ENCODE measurements at regions not wholly inside any gene's neighbourhood (a gene's known extent, or its start where the extent isn't known, plus 50 kb on each side); places are given as distances from the start of the nearest gene placed in this dataset.
"Not testable (repeated sequence)": the region's sequence is repeated elsewhere in the genome, so short reads cannot be mapped to it uniquely, and the experiment has no call there.

DNA sequence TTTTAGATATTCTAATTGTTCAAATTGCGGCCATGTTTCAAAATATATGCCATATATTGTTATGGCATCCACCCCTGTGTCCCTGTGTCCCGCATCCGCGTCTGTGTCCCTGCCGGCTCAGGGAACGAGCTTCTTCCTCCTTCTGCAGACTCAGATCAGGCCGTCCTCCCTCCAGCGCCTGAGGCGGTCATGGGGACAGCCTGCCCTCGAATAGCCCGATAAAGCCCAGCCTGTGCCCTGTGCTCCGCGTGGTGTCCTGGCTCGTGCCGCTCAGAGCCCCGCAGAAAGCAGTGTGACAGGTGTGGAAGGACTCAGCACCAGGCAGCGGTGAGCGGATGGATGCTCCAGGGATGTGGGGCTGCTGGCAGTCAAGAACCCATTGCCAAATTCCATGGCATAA lies 663.4 kb upstream of the DEFB115 start:
- Mint-ChIP-seq H3K4me3 (no peak overlapping the region), H3K4me1 (ENCODE audit: low read depth) (no peaks in the 10 kb centered on the region), H3K36me3 (ENCODE audit: low read depth) (no peaks in the 10 kb centered on the region), H3K27me3 (no peaks in the 10 kb centered on the region), H3K9me3 (peaks cover 4% of the 10 kb centered on the region), H3K27ac (no peak overlapping the region)
- DNase-seq = no peak

DNA sequence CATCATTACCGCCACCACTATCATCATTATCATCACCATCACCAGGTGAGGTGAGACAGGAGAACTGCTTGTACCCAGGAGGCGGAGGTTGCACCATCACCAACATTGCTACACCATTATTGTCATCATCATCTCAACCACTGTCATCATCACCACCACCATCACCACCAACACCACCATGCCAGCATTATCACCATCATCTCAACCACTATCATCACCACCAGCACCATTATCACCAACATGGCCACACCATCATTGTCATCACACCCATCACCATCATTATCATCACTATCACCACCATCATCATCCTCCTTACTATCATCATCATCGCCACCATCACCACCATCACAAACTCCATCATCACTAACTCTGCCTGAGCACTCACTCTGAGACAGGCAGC lies 661.8 kb upstream of the DEFB115 start:
- peaks cover 4% of the 10 kb centered on the region for H3K9me3 Mint-ChIP-seq
- H3K4me3 Mint-ChIP-seq = no peak overlapping the region
- no peak for DNase-seq
- H3K36me3 Mint-ChIP-seq (ENCODE audit: low read depth) = no peaks in the 10 kb centered on the region
- no peaks in the 10 kb centered on the region for H3K27me3 Mint-ChIP-seq
- no peak overlapping the region for H3K27ac Mint-ChIP-seq
- H3K4me1 Mint-ChIP-seq (ENCODE audit: low read depth) = no peaks in the 10 kb centered on the region

DNA sequence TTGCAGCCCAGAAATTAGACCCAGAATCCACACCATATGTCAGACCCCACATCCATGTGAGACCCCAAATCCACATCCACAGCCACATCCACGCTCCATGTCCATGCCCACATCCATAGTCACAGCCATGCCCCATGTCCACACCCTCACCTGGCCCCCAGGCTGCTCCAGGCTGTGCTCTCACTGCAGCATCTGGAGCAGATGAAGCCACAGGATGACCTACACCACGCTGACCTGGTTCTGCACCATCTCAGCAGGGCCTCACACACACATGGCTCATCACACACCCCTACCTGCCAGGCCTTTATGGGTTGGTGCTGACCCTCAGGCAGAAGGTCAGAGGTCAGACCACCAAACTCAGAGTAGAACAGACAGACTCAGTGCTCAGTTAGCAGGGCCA lies 660.0 kb upstream of the DEFB115 start:
- H3K36me3 Mint-ChIP-seq (ENCODE audit: low read depth); H3K4me1 Mint-ChIP-seq (ENCODE audit: low read depth); H3K9me3 Mint-ChIP-seq; DNase-seq; H3K4me3 Mint-ChIP-seq; H3K27me3 Mint-ChIP-seq; H3K27ac Mint-ChIP-seq: not testable (repeated sequence)

DNA sequence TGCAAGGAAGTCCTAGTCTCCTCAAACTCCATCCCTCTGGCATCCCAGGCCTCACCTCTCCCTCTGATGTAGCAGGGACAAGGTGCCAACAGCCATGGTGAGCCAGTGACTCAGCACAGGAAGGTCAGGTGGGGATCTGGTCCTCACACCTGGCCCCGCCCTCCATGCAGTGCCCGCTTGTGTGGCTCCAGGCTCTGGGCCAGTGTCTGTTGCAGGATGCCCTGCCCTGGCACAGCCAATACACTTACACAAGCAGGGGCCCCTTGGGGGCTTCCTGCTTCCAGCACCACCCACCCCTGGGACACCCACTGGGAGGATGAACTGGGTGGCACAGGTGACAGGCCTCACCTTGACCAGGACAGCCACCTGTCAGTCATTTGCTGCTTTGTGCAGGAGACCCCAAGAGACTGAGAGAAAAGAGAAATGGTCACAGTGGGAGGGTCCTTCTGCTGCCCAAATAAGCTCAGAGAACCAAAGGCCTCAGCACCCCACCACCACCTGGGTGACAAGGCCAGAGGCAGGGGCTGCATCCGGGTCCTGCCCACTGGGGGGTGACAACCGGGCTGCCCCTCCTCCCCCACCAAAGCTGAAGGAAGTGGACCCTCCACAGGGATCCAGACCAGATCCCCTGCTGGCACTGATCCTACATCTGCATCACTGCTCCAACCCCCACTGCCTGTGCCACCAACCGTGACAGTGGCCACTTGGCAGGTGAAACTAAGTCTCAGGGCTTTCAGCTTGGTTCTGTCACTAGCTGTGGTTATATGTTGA lies 658.8 kb upstream of the DEFB115 start:
- Mint-ChIP-seq H3K27me3 (no peaks in the 10 kb centered on the region), H3K27ac (no peak overlapping the region)

DNA sequence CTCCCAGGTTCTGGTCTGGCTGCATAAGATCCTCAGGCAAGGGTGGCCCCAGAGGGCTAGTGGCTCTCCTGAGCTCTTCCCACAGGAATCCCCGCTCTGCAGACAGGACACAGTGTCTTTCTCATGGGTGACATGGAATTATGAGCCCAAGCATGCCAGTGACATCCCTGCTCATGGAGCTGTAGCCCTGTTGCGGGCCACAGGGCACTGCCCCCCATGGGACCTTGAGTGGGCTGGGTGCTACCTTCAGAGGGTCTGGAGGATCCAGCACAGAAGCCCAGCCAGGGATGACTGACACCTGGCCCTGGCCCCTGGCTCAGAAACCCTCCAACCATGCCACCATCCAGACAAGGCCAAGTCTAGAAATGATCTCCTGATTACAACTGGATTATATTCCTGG lies 657.5 kb upstream of the DEFB115 start:
- Mint-ChIP-seq H3K36me3 (ENCODE audit: low read depth) (no peaks in the 10 kb centered on the region), H3K27me3 (no peaks in the 10 kb centered on the region), H3K4me1 (ENCODE audit: low read depth) (no peaks in the 10 kb centered on the region), H3K27ac (no peak overlapping the region), H3K4me3 (no peak overlapping the region), H3K9me3 (peaks cover 4% of the 10 kb centered on the region)
- no peak for DNase-seq

More for the DNA sequence above, 658.8 kb upstream of the DEFB115 start:
- H3K36me3 Mint-ChIP-seq (ENCODE audit: low read depth) = no peaks in the 10 kb centered on the region
- H3K4me1 Mint-ChIP-seq (ENCODE audit: low read depth) = no peaks in the 10 kb centered on the region
- H3K9me3 Mint-ChIP-seq = peaks cover 8% of the 10 kb centered on the region
- no peak overlapping the region for H3K4me3 Mint-ChIP-seq
- DNase-seq = no peak

DNA sequence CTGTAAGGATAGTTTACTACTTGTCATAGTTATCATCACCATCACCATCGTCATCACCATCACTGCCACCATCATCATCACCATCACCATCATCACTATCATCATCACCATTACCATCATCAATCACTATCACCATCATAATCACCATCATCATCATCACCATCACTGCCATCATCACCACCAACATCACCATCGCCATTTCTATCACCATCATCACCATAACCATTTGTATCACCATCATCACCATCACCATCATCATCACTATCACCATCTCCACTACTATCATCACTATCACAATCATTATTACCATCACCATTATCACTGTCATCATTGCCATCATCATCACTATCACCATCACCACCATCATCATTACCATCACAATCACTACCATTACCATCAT lies 655.5 kb upstream of the DEFB115 start:
- H3K36me3 Mint-ChIP-seq (ENCODE audit: low read depth) = no peaks in the 10 kb centered on the region
- no peaks in the 10 kb centered on the region for H3K27me3 Mint-ChIP-seq
- no peak for DNase-seq
- no peak overlapping the region for H3K4me3 Mint-ChIP-seq
- H3K27ac Mint-ChIP-seq = no peak overlapping the region
- H3K4me1 Mint-ChIP-seq (ENCODE audit: low read depth) = no peaks in the 10 kb centered on the region
- H3K9me3 Mint-ChIP-seq = peaks cover 16% of the 10 kb centered on the region

DNA sequence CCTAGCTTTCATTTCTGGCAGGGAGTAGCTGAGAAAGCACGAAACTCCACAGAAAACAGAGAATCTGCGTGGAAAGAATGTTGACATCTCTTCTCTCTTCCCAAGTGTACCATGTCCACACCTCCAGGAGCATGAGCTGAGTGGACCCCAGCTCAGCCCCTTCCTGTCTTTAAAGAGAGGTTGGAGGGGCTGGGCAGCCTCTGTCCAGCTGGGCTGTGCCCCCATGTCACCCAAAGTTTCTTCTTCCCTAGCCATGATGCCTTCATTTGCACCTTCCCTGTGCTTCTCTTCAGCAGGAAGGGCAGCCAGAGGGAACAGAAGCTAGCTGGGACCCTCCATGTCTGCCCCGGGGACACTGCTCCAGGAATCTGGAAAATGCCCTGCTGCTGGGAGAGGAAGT lies 655.0 kb upstream of the DEFB115 start:
- no peak overlapping the region for H3K27ac Mint-ChIP-seq
- H3K9me3 Mint-ChIP-seq = peaks cover 20% of the 10 kb centered on the region
- no peaks in the 10 kb centered on the region for H3K36me3 Mint-ChIP-seq (ENCODE audit: low read depth)

DNA sequence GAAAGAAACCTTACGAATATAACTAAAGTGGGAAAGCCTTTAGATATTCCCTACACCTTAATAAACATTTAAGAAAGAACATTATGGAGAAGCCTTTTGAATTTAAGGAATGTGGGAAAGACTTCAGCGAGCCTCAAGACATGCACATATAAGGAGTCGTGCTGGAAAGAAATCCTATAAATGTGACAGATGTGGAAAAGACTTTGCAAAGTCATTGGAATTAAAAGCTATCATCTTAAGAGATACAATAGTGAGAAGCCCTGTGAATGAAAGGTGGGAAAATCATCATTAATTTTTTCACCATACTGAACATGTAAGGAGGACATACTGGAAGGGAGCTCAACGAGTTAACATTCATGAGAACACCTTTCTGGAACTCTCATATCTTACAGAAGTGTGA lies 650.5 kb upstream of the DEFB115 start:
- H3K27ac Mint-ChIP-seq = no peak overlapping the region
- no peaks in the 10 kb centered on the region for H3K4me1 Mint-ChIP-seq (ENCODE audit: low read depth)
- H3K4me3 Mint-ChIP-seq = no peak overlapping the region
- H3K9me3 Mint-ChIP-seq = peaks cover 34% of the 10 kb centered on the region
- DNase-seq = no peak
- H3K27me3 Mint-ChIP-seq = no peaks in the 10 kb centered on the region
- H3K36me3 Mint-ChIP-seq (ENCODE audit: low read depth) = no peaks in the 10 kb centered on the region

More for the DNA sequence above, 655.0 kb upstream of the DEFB115 start:
- no peaks in the 10 kb centered on the region for H3K27me3 Mint-ChIP-seq
- no peak overlapping the region for H3K4me3 Mint-ChIP-seq
- no peak for DNase-seq
- H3K4me1 Mint-ChIP-seq (ENCODE audit: low read depth) = no peaks in the 10 kb centered on the region

DNA sequence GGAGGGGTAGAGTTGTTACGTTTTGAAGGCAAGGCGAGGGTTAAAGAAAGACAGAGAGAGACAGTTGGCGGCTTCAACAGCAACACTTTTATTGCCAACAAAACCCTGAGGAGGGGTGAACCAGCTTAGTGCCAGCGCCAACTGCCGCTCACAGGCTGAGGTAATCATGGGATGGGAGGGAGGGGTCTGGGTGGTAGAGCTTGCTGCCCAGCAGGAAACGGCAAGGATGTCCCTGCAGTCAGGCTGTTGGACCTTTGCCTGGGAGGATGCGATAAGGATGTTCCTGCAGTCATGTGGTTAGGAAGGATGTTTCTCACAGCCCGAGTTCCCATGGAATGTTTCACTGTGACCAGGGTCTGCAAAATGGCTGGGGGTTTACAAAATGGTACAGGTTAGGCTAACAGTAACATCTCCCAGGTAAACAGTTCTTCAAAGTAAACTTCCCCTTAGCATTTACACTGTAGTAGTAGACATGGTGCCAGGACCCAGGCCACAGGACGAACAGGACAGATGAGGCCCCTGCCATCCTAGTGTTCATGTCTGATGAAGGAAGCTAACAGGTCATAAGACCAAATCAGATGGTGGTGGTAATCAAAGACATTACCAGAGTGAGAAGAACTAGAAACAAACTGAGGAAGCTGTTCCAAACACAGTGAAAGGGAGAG lies 647.3 kb upstream of the DEFB115 start:
- peaks cover 32% of the 10 kb centered on the region for H3K9me3 Mint-ChIP-seq
- no peak overlapping the region for H3K4me3 Mint-ChIP-seq
- H3K27ac Mint-ChIP-seq = no peak overlapping the region
- H3K4me1 Mint-ChIP-seq (ENCODE audit: low read depth) = no peaks in the 10 kb centered on the region
- H3K36me3 Mint-ChIP-seq (ENCODE audit: low read depth) = no peaks in the 10 kb centered on the region
- no peaks in the 10 kb centered on the region for H3K27me3 Mint-ChIP-seq
- no peak for DNase-seq

DNA sequence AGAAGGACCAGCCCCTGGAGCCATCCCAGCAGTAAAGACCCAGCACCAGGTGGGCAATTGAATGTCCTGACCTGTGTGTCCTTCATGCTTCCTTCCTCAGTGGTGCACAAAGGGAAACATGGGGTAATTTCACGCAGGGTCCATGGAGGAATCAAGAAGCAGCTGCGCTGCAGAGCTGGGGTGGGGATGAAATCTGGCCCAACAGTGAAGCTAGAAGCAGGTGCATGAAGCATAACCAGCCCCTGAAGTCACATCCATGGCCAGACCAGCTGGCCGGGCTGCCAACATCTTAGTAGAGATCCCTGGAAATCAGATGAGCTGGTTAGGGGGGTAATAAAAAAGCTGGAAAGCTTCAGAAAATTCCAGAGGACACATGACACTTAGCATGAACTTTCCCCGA lies 646.7 kb upstream of the DEFB115 start:
- Mint-ChIP-seq H3K4me1 (ENCODE audit: low read depth) (no peaks in the 10 kb centered on the region), H3K4me3 (no peak overlapping the region), H3K36me3 (ENCODE audit: low read depth) (no peaks in the 10 kb centered on the region), H3K27ac (no peak overlapping the region), H3K9me3 (peaks cover 32% of the 10 kb centered on the region), H3K27me3 (no peaks in the 10 kb centered on the region)
- DNase-seq = no peak

DNA sequence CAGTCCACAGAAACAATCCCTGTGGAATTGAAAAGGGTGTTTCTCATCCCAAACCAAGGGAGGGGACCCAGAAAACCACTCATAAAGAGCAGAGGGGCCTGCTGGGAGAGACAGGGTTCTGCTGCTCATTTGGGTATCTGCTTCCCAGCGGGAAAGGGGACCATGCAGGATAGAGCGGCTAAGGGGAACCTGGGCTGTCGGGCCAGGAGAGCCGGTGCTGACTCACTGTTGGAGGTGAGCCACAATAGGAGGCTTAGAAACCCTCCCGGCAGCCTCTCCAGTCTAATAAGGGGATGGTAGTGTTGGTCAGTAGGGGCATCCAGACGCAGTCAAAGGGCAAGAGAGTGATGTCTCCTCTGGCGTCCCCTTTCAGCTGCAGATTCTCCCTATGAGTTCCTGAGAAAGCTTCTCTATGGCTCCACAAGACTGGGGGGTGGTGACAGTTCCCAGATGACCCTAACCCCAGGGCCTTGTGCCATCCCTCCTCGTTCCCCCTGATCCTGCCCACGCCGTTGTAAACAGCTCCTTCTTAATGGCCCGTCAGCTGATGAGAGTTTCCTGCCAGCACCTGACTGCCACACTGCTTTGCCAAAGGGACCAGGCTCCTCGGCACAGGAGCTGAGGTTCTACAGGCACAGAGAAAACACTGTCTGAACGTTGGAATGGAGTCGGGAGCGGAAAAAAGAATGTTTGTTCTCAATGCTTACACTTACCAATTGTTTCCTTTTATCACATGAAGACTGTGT lies 646.1 kb upstream of the DEFB115 start:
- Mint-ChIP-seq H3K4me1 (ENCODE audit: low read depth) (no peaks in the 10 kb centered on the region), H3K9me3 (peaks cover 26% of the 10 kb centered on the region), H3K36me3 (ENCODE audit: low read depth) (no peaks in the 10 kb centered on the region), H3K4me3 (no peak overlapping the region), H3K27ac (no peak overlapping the region), H3K27me3 (no peaks in the 10 kb centered on the region)
- DNase-seq = no peak

DNA sequence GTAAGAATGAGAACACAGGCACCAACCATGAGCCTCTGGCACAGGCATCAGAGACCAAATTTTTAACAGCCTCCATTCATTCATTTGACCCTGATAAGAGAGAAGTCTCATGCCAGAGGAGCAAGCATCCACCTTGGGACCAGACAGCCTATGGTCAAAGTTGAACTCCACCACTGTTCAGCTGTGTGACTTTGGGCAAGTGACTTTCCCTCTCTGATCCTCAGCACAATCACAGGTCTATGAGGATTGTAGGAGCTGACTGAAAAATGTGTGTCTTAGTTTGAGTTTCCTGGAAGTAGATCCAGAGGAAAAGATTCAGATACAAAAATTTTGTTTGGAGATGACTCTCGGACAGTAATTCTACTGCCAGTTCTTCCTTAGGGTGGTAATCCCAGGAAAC lies 645.1 kb upstream of the DEFB115 start:
- Mint-ChIP-seq H3K4me3 (no peak overlapping the region), H3K27me3 (no peaks in the 10 kb centered on the region), H3K27ac (no peak overlapping the region), H3K36me3 (ENCODE audit: low read depth) (no peaks in the 10 kb centered on the region), H3K4me1 (ENCODE audit: low read depth) (no peaks in the 10 kb centered on the region), H3K9me3 (peaks cover 16% of the 10 kb centered on the region)
- no peak for DNase-seq

DNA sequence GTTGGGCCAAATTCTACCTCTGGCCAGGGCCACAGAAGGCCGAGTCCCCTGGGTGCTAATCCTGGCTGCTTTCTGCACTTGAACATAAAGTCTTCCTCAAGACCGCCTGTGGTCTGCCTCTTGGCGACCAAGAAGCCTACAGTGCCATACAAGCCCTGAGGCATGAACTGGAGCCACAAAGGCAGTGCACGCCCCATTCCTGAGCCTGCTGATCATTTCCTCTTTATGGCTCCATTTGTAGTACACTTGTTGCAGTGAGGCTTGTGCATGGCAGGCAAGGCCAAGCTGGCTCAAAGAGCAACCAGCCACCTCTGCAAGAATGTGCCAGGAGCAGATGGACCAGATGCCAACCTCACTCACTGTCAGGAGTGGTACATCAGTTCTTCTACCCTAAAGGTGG lies 636.1 kb upstream of the DEFB115 start:
- H3K36me3 Mint-ChIP-seq (ENCODE audit: low read depth); DNase-seq; H3K27ac Mint-ChIP-seq; H3K4me3 Mint-ChIP-seq; H3K27me3 Mint-ChIP-seq; H3K4me1 Mint-ChIP-seq (ENCODE audit: low read depth): not testable (repeated sequence)
- peaks cover 17% of the 10 kb centered on the region for H3K9me3 Mint-ChIP-seq

DNA sequence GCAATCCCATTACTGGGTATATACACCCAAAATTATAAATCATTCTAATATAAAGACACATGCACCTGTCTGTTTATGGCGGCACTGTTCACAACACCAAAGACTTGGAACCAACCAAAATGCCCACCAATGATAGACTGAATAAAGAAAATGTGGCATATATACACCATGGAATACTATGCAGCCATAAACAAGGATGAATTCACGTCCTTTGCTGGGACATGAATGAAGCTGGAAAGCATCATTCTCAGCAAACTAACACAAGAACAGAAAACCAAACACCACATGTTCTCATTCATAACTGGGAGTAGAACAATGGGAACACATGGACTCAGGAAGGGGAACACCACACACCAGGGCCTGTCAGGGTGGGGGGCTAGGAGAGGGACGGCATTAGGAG lies 633.2 kb upstream of the DEFB115 start:
- not testable (repeated sequence) for H3K27ac Mint-ChIP-seq; H3K4me3 Mint-ChIP-seq; H3K4me1 Mint-ChIP-seq (ENCODE audit: low read depth); H3K36me3 Mint-ChIP-seq (ENCODE audit: low read depth); DNase-seq; H3K27me3 Mint-ChIP-seq
- peaks cover 11% of the 10 kb centered on the region for H3K9me3 Mint-ChIP-seq

DNA sequence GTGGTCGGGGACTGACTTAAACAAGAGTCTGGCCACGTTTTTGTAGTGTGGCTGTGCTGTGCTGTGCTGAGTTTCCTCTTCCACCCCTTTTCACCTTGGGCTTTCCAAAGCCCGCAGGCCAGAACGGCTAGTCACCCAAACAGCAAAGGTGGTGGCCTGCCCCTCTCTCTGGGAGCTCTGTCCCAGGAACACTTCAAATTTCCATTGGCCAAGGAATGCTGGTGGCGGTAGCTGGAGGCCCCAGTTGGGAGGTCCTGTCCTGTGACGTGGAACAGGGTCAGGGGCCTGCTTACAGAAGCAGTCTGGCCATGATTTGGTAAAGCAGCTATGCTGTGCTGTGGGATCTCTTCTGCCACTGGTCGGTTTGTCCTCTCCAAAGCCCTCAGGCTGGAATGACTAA lies 628.1 kb upstream of the DEFB115 start:
- peak; percentile 31 for DNase-seq
- H3K4me1 Mint-ChIP-seq (ENCODE audit: low read depth); H3K4me3 Mint-ChIP-seq; H3K27me3 Mint-ChIP-seq; H3K36me3 Mint-ChIP-seq (ENCODE audit: low read depth); H3K27ac Mint-ChIP-seq: not testable (repeated sequence)
- H3K9me3 Mint-ChIP-seq = peaks cover 13% of the 10 kb centered on the region
